Tibial nerve (tissue), 3 donors: ENCODE measurements at regions not wholly inside any gene's neighbourhood (a gene's known extent, or its start where the extent isn't known, plus 50 kb on each side); places are given as distances from the start of the nearest gene placed in this dataset.

Experiments used
- CTCF ChIP-seq, 5 experiments: fragments of 200-600 bp in 3 of 5; fragments of 450-650 bp in 2 of 5; sonication (generic) in 3 of 5; IDR thresholded peaks; one replicate each; pipeline ENCODE4 v1.5.1; 2016 to 2019; ENCODE audit warnings: antibody characterized with exemption in 5 of 5, mild to moderate bottlenecking in 3 of 5, moderate library complexity in 2 of 5
- POLR2A ChIP-seq, 2 donors: fragments of 450-650 bp; IDR thresholded peaks; one replicate each; pipeline ENCODE4 v1.6.1; 2017; ENCODE audit warnings: antibody characterized with exemption in 2 of 2, mild to moderate bottlenecking in 2 of 2, moderate library complexity in 2 of 2

GRCh38 chr10:21130683-21131442, 233.8 kb upstream of the NEBL start:
- TF ChIP-seq CTCF (IDR thresholded peaks at IDR 0.05) (no peak), POLR2A (IDR thresholded peaks at IDR 0.05) (no peak)
